ENCODE measurements at regions not wholly inside any gene's neighbourhood (a gene's known extent, or its start where the extent isn't known, plus 50 kb on each side); places are given as distances from the start of the nearest gene placed in this dataset.

DNA sequence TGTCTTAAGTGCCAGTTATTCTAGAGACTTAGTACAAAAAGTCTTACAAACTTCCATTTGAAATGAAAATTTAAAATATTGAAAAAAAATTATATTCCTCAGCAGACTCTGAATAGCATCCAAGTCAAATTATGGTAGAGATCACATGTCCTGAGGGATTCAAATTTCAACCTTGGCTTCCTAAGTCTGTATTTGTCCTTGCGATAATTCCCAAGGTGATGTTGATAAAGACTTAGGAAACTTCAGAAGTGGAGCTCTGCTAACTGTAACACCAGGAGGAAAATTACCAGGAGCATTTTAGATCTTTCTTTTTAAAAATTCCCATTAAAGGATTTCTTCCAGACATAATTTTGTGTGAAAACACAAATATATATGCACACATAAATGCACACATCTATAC lies 178.3 kb downstream of the IPO8 start:
- TF ChIP-seq, protein P1, sequence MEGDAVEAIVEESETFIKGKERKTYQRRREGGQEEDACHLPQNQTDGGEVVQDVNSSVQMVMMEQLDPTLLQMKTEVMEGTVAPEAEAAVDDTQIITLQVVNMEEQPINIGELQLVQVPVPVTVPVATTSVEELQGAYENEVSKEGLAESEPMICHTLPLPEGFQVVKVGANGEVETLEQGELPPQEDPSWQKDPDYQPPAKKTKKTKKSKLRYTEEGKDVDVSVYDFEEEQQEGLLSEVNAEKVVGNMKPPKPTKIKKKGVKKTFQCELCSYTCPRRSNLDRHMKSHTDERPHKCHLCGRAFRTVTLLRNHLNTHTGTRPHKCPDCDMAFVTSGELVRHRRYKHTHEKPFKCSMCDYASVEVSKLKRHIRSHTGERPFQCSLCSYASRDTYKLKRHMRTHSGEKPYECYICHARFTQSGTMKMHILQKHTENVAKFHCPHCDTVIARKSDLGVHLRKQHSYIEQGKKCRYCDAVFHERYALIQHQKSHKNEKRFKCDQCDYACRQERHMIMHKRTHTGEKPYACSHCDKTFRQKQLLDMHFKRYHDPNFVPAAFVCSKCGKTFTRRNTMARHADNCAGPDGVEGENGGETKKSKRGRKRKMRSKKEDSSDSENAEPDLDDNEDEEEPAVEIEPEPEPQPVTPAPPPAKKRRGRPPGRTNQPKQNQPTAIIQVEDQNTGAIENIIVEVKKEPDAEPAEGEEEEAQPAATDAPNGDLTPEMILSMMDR (IDR thresholded peaks at IDR 0.05 in 8 of 11, conservative IDR thresholded peaks at IDR 0.05 in 3 of 11), result no peak
- TF ChIP-seq POLR2A (IDR thresholded peaks at IDR 0.05), result no peak

Measured in spleen (tissue), 7 donors.